HepG2 (cell line): ENCODE measurements at regions not wholly inside any gene's neighbourhood (a gene's known extent, or its start where the extent isn't known, plus 50 kb on each side); places are given as distances from the start of the nearest gene placed in this dataset.

Experiments used
- ATAC-seq: fragments of 200-7000 bp; cut with Tn5 transposase; 3 replicates; pipeline ENCODE4 v1.9.1; 2020; ENCODE audit warnings: mild to moderate bottlenecking, moderate library complexity
- BruUV-seq: library from RNA; stranded (reverse); fragments of 400-500 nt; replicated peaks from 2 replicates; lab custom pipeline; 2021; lab: Mats Ljungman, UMichigan
- CTCF ChIA-PET: fragments of 300-600 bp; formaldehyde crosslinking; extraction: SDS; loops from one replicate; lab custom pipeline; 2021; ENCODE audit warnings: low total read pairs, inconsistent platforms, low intra/inter-chr PET ratio; lab: Yijun Ruan, JAX
- POLR2A ChIA-PET: fragments of 350-600 bp; sonication (Branson Sonifier 250); formaldehyde crosslinking; loops from one replicate; lab custom pipeline; 2020; ENCODE audit warnings: antibody characterized with exemption, inconsistent platforms; lab: Yijun Ruan, JAX
- DNase-seq: peaks from one replicate; pipeline ENCODE4 v3.0.0-alpha.2; 2015; ENCODE audit warnings: low spot score
- FAIRE-seq: peaks from 3 replicates; lab custom pipeline; 2011; peaks lifted over from hg19 to GRCh38; lab: Jason Lieb, UNC
- H2AFZ ChIP-seq: one replicate; pipeline ENCODE4 v1.6.1; 2011; ENCODE audit warnings: low read length, inconsistent platforms
- H3K27ac ChIP-seq: fragments of 300-600 bp; 3 replicates; pipeline ENCODE4 v1.8.0; 2011; ENCODE audit warnings: mixed run types, mild to moderate bottlenecking, mixed read lengths, low read length, inconsistent platforms; ENCODE audit not compliant: insufficient read depth; ENCODE audit errors: extremely low read length
- H3K27me3 ChIP-seq, 2 experiments: fragments of 200-600 bp in 1 of 2; 2 replicates in 1 of 2; 3 replicates in 1 of 2; pipeline versions ENCODE4 v1.6.0 to v1.8.0; 2011; ENCODE audit warnings: low read length in 2 of 2, mild to moderate bottlenecking in 2 of 2, moderate library complexity in 2 of 2, inconsistent platforms in 1 of 2; ENCODE audit not compliant: insufficient read depth in 2 of 2, control insufficient read depth in 1 of 2
- H3K36me3 ChIP-seq, 2 experiments: fragments of 200-600 bp in 1 of 2; replicated peaks in 1 of 2; 2 replicates in 1 of 2; 3 replicates in 1 of 2; pipeline versions ENCODE4 v1.5.1 to v1.8.0; 2011; ENCODE audit warnings: low read length in 2 of 2, inconsistent platforms in 1 of 2; ENCODE audit not compliant: insufficient read depth in 2 of 2, control insufficient read depth in 1 of 2
- H3K4me1 ChIP-seq: 2 replicates; pipeline ENCODE4 v1.5.1; 2012; ENCODE audit warnings: low read length, inconsistent platforms; ENCODE audit not compliant: insufficient read depth
- H3K4me2 ChIP-seq: 2 replicates; pipeline ENCODE4 v1.6.0; 2011; ENCODE audit warnings: low read depth, low read length, inconsistent platforms
- H3K4me3 ChIP-seq, 3 experiments: fragments of 200-600 bp in 1 of 3; sonication (generic), shearing (Covaris generic) in 1 of 3; replicated peaks in 1 of 3; 2 replicates each; pipeline ENCODE4 v1.5.1; 2011 to 2016; ENCODE audit warnings: low read length in 3 of 3, inconsistent platforms in 2 of 3, low read depth in 2 of 3, mild to moderate bottlenecking in 2 of 3, control low read depth in 1 of 3, mixed read lengths in 1 of 3; ENCODE audit not compliant: insufficient read depth in 1 of 3
- H3K79me2 ChIP-seq: one replicate; pipeline ENCODE4 v1.6.1; 2011; ENCODE audit warnings: low read length, inconsistent platforms; ENCODE audit not compliant: insufficient read depth
- H3K9ac ChIP-seq: 2 replicates; pipeline ENCODE4 v1.6.0; 2011; ENCODE audit warnings: mild to moderate bottlenecking, low read depth, low read length, inconsistent platforms; ENCODE audit not compliant: insufficient read depth
- H3K9me3 ChIP-seq: 2 replicates; pipeline ENCODE4 v1.5.1; 2012; ENCODE audit warnings: mild to moderate bottlenecking, low read length
- H4K20me1 ChIP-seq: 2 replicates; pipeline ENCODE4 v1.6.0; 2011; ENCODE audit warnings: inconsistent platforms, mild to moderate bottlenecking, low read length, moderate library complexity; ENCODE audit not compliant: insufficient read depth
- IKZF1 ChIP-seq: fragments of 450-650 bp; IDR thresholded peaks from 2 replicates; pipeline ENCODE4 v1.7.1; 2016
- LCORL ChIP-seq, 2 experiments: fragments of 450-650 bp in 1 of 2; sonication (generic) in 1 of 2; formaldehyde crosslinking in 1 of 2; IDR thresholded peaks; 2 replicates each; pipeline versions ENCODE4 v1.5.0 to v1.6.1; 2017 to 2020; ENCODE audit warnings: antibody characterized with exemption in 1 of 2, missing genetic modification reagents in 1 of 2
- ONECUT2 ChIP-seq: sonication (generic); formaldehyde crosslinking; IDR thresholded peaks from 2 replicates; pipeline ENCODE4 v1.4.0; 2020; ENCODE audit warnings: missing genetic modification reagents
- PCBP2 ChIP-seq: fragments of 200-400 bp; formaldehyde crosslinking; optimal IDR thresholded peaks from 2 replicates; pipeline ENCODE3; 2018; ENCODE audit warnings: low read length, low read depth; ENCODE audit not compliant: poor library complexity, severe bottlenecking
- PLRG1 ChIP-seq: fragments of 450-650 bp; conservative IDR thresholded peaks from 2 replicates; pipeline ENCODE4 v1.6.1; 2016
- RFX3 ChIP-seq: IDR thresholded peaks from 2 replicates; pipeline ENCODE4 v1.6.1; 2016; ENCODE audit warnings: missing biosample characterization, missing genetic modification reagents
- ZNF143 ChIP-seq: sonication (generic); formaldehyde crosslinking; IDR thresholded peaks from 2 replicates; pipeline ENCODE4 v1.4.0; 2020; ENCODE audit warnings: missing genetic modification reagents
- WGBS: methylation state at CpG from one replicate; pipeline ENCODE4 v1.1.6; 2017; ENCODE audit warnings: low lambda C conversion rate; 5-methylcytosine and 5-hydroxymethylcytosine counted together
- in situ Hi-C: cut with HindIII; loops from 2 replicates; pipeline ENCODE4 v1.10.0; 2017; ENCODE audit warnings: low pct_unique_long_range_greater_than_20kb; ENCODE audit not compliant: extremely low pct_ligation_motif_present
- intact Hi-C: fragments of 100-400 bp; cut with micrococcal nuclease; formaldehyde crosslinking; loops from one replicate; pipeline ENCODE4 v1.10.0; 2022; ENCODE audit not compliant: unreplicated experiment
- TF ChIP-seq, protein P1 (sequence below): sonication (generic); formaldehyde crosslinking; IDR thresholded peaks from 2 replicates; pipeline ENCODE4 v1.4.0; 2020; ENCODE audit warnings: missing genetic modification reagents, borderline replicate concordance

DNA sequence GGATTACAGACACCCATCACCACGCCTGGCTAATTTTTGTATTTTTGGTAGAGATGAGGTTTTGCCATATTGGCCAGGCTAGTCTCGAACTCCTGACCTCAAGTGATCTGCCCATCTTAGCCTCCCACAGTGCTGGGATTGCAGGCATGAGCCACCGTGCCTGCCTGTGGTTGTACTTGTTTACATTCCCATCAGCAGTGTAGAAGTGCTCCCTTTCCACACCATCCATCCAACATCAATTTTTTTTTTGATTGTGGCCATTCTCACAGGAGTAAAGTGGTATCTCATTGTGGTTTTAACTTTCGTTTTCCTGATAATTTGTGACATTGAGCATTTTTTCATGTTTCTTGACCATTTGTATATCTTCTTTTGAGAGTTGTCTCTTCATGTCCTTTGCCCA is 1019.4 kb upstream of the SLC10A2 start:
- no peak overlapping the region for H3K4me3 ChIP-seq
- BruUV-seq: no TSS peak
- POLR2A ChIA-PET: no interaction called here

DNA sequence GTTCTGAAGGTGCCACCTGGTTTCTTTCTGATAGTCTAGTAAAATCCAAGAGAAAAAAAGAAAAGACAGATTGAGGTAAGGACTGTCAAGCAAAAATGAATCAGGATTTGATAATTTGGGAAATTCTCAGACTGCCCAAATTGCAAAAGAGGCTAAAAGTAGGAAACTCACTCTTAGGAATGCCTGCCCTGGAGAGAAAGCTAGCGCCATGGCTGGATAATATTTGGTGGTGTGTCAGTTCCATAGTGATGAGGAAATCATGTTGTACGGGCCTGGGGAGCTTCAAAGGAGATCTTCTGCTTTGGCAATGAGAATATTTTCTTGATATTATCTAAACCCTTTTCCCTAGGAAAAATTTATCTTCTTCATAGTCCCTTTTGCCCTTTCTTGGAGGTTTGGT is 1008.1 kb upstream of the SLC10A2 start:
- WGBS: 3% methylated on average over 2 of the region's 2 CpGs
- Histone ChIP-seq H3K27ac (no peak overlapping the region), H2AFZ (no peak overlapping the region), H3K79me2 (no peaks in the 10 kb centered on the region), H4K20me1 (no peaks in the 10 kb centered on the region), H3K9me3 (peaks cover 55% of the 10 kb centered on the region), H3K9ac (no peak overlapping the region), H3K4me3 (no peak overlapping the region), H3K36me3 (no peaks in the 10 kb centered on the region), H3K4me2 (no peak overlapping the region), H3K27me3 (no peaks in the 10 kb centered on the region), H3K4me1 (no peaks in the 10 kb centered on the region)
- TF ChIP-seq ZNF143 (CRISPR knock-in tag) (no peak), PLRG1 (no peak), PCBP2 (no peak)
- FAIRE-seq: no peak
- POLR2A ChIA-PET: no interaction called here
- no peak for DNase-seq
- no TSS peak for BruUV-seq
- intact Hi-C loops (no loop called here), in situ Hi-C loops (no loop called here)
- CTCF ChIA-PET: no interaction called here
- no peak for ATAC-seq

More for the DNA sequence above, 1019.4 kb upstream of the SLC10A2 start:
- CTCF ChIA-PET: no interaction called here
- intact Hi-C loops: no loop called here
- H3K9me3 ChIP-seq: peaks cover 48% of the 10 kb centered on the region
- ATAC-seq (no peak), FAIRE-seq (no peak)
- TF ChIP-seq RFX3 (CRISPR knock-in tag): no peak
- no peak for TF ChIP-seq ONECUT2
- TF ChIP-seq LCORL (IDR thresholded peaks at IDR 0.05): no peak
- TF ChIP-seq LCORL (CRISPR knock-in tag; IDR thresholded peaks at IDR 0.05): no peak
- TF ChIP-seq, protein P1, sequence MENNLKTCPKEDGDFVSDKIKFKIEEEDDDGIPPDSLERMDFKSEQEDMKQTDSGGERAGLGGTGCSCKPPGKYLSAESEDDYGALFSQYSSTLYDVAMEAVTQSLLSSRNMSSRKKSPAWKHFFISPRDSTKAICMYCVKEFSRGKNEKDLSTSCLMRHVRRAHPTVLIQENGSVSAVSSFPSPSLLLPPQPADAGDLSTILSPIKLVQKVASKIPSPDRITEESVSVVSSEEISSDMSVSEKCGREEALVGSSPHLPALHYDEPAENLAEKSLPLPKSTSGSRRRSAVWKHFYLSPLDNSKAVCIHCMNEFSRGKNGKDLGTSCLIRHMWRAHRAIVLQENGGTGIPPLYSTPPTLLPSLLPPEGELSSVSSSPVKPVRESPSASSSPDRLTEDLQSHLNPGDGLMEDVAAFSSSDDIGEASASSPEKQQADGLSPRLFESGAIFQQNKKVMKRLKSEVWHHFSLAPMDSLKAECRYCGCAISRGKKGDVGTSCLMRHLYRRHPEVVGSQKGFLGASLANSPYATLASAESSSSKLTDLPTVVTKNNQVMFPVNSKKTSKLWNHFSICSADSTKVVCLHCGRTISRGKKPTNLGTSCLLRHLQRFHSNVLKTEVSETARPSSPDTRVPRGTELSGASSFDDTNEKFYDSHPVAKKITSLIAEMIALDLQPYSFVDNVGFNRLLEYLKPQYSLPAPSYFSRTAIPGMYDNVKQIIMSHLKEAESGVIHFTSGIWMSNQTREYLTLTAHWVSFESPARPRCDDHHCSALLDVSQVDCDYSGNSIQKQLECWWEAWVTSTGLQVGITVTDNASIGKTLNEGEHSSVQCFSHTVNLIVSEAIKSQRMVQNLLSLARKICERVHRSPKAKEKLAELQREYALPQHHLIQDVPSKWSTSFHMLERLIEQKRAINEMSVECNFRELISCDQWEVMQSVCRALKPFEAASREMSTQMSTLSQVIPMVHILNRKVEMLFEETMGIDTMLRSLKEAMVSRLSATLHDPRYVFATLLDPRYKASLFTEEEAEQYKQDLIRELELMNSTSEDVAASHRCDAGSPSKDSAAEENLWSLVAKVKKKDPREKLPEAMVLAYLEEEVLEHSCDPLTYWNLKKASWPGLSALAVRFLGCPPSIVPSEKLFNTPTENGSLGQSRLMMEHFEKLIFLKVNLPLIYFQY (CRISPR knock-in tag): no peak
- no peak for TF ChIP-seq IKZF1
- TF ChIP-seq, all 625 proteins: peak for 0
- no peaks in the 10 kb centered on the region for H3K36me3 ChIP-seq
- H3K27ac ChIP-seq: no peak overlapping the region
- no peak overlapping the region for H3K4me2 ChIP-seq
- no peak overlapping the region for H2AFZ ChIP-seq
- in situ Hi-C loops: no loop called here
- no peaks in the 10 kb centered on the region for H4K20me1 ChIP-seq
- H3K27me3 ChIP-seq: no peaks in the 10 kb centered on the region
- no peaks in the 10 kb centered on the region for H3K4me1 ChIP-seq
- no peak for DNase-seq
- H3K9ac ChIP-seq: no peak overlapping the region
- 1% methylated on average over 4 of the region's 4 CpGs for WGBS
- no peaks in the 10 kb centered on the region for H3K79me2 ChIP-seq
